ENCODE measurements at regions not wholly inside any gene's neighbourhood (a gene's known extent, or its start where the extent isn't known, plus 50 kb on each side); places are given as distances from the start of the nearest gene placed in this dataset.

GRCh38 chr3:24831221-24831620, 336.6 kb upstream of the THRB start:
- peaks cover 11% of the 10 kb centered on the region; the same call in 1 of the 2 replicates for H3K27me3 ChIP-seq
- no peaks in the 10 kb centered on the region for H3K36me3 ChIP-seq
- no peak for DNase-seq

GRCh38 chr3:24832891-24833290, 338.2 kb upstream of the THRB start:
- no peak for DNase-seq
- H3K36me3 ChIP-seq = no peaks in the 10 kb centered on the region
- H3K27me3 ChIP-seq = peaks cover 11% of the 10 kb centered on the region; the same call in 1 of the 2 replicates
- no peaks in the 10 kb centered on the region for H3K4me1 ChIP-seq
- H3K4me3 ChIP-seq = no peak overlapping the region
- H3K9me3 ChIP-seq (replicated peaks) = no peaks in the 10 kb centered on the region
- no peak overlapping the region for H3K27ac ChIP-seq

More at GRCh38 chr3:24831221-24831620, 336.6 kb upstream of the THRB start:
- Histone ChIP-seq H3K9me3 (replicated peaks) (no peaks in the 10 kb centered on the region), H3K27ac (no peak overlapping the region), H3K4me1 (no peaks in the 10 kb centered on the region), H3K4me3 (no peak overlapping the region)

- Histone ChIP-seq H3K27ac (no peak overlapping the region), H3K9me3 (replicated peaks) (no peaks in the 10 kb centered on the region), H3K4me1 (no peaks in the 10 kb centered on the region), H3K4me3 (no peak overlapping the region), H3K36me3 (no peaks in the 10 kb centered on the region), H3K27me3 (peaks cover 4% of the 10 kb centered on the region; the same call in 1 of the 2 replicates)
- DNase-seq = no peak
Observed at GRCh38 chr3:24834442-24834841, 339.8 kb upstream of the THRB start.

- Histone ChIP-seq H3K4me3 (no peak overlapping the region), H3K4me1 (no peaks in the 10 kb centered on the region), H3K9me3 (replicated peaks) (no peaks in the 10 kb centered on the region), H3K36me3 (no peaks in the 10 kb centered on the region), H3K27me3 (no peaks in the 10 kb centered on the region; the same call in 1 of the 2 replicates), H3K27ac (no peak overlapping the region)
- no peak for DNase-seq
Observed at GRCh38 chr3:24835510-24835909, 340.9 kb upstream of the THRB start.

- peaks cover 3% of the 10 kb centered on the region; the same call in 1 of the 2 replicates for H3K27me3 ChIP-seq
- H3K9me3 ChIP-seq (replicated peaks) = no peaks in the 10 kb centered on the region
- DNase-seq = no peak
- H3K36me3 ChIP-seq = no peaks in the 10 kb centered on the region
- no peak overlapping the region for H3K27ac ChIP-seq
- H3K4me3 ChIP-seq = no peak overlapping the region
- H3K4me1 ChIP-seq = no peaks in the 10 kb centered on the region
Observed at GRCh38 chr3:24837601-24838000, 343.0 kb upstream of the THRB start.

GRCh38 chr3:24838533-24838932, 343.9 kb upstream of the THRB start:
- H3K9me3 ChIP-seq (replicated peaks) = no peaks in the 10 kb centered on the region
- no peak overlapping the region for H3K27ac ChIP-seq
- no peak for DNase-seq

GRCh38 chr3:24843955-24844354, 349.3 kb upstream of the THRB start:
- Histone ChIP-seq H3K4me1 (no peaks in the 10 kb centered on the region), H3K36me3 (no peaks in the 10 kb centered on the region), H3K4me3 (no peak overlapping the region), H3K9me3 (replicated peaks) (no peaks in the 10 kb centered on the region), H3K27me3 (0 out of 2 replicates have a peak, but pooled peaks cover 3% of the 10 kb centered on the region), H3K27ac (no peak overlapping the region)
- no peak for DNase-seq

More at GRCh38 chr3:24838533-24838932, 343.9 kb upstream of the THRB start:
- no peaks in the 10 kb centered on the region for H3K36me3 ChIP-seq
- H3K4me1 ChIP-seq = no peaks in the 10 kb centered on the region
- no peak overlapping the region for H3K4me3 ChIP-seq
- peaks cover 3% of the 10 kb centered on the region; the same call in 1 of the 2 replicates for H3K27me3 ChIP-seq

GRCh38 chr3:24845524-24846155, 351.0 kb upstream of the THRB start:
- Histone ChIP-seq H3K4me1 (no peaks in the 10 kb centered on the region), H3K4me3 (no peak overlapping the region), H3K27me3 (0 out of 2 replicates have a peak, but pooled peaks cover 3% of the 10 kb centered on the region), H3K27ac (no peak overlapping the region), H3K9me3 (replicated peaks) (no peaks in the 10 kb centered on the region), H3K36me3 (no peaks in the 10 kb centered on the region)
- DNase-seq = no peak

- H3K27ac ChIP-seq = no peak overlapping the region
- no peaks in the 10 kb centered on the region for H3K36me3 ChIP-seq
- H3K9me3 ChIP-seq (replicated peaks) = no peaks in the 10 kb centered on the region
- 0 out of 2 replicates have a peak, but pooled peaks cover 3% of the 10 kb centered on the region for H3K27me3 ChIP-seq
- no peak overlapping the region for H3K4me3 ChIP-seq
- H3K4me1 ChIP-seq = no peaks in the 10 kb centered on the region
- no peak for DNase-seq
Observed at GRCh38 chr3:24846286-24846860, 351.7 kb upstream of the THRB start.

- Histone ChIP-seq H3K27me3 (no peaks in the 10 kb centered on the region), H3K4me1 (0 out of 2 replicates have a peak, but pooled peaks cover 3% of the 10 kb centered on the region), H3K27ac (no peak overlapping the region), H3K36me3 (no peaks in the 10 kb centered on the region), H3K4me3 (no peak overlapping the region), H3K9me3 (replicated peaks) (no peaks in the 10 kb centered on the region)
- DNase-seq = no peak
Observed at GRCh38 chr3:24850245-24850644, 355.6 kb upstream of the THRB start.

- Histone ChIP-seq H3K27ac (no peak overlapping the region), H3K36me3 (no peaks in the 10 kb centered on the region), H3K9me3 (replicated peaks) (no peaks in the 10 kb centered on the region), H3K4me3 (no peak overlapping the region), H3K27me3 (no peaks in the 10 kb centered on the region), H3K4me1 (0 out of 2 replicates have a peak, but pooled peaks cover 3% of the 10 kb centered on the region)
- DNase-seq = peak; percentile 12 to 52
Observed at GRCh38 chr3:24853685-24854490, 359.2 kb upstream of the THRB start.

- H3K36me3 ChIP-seq = no peaks in the 10 kb centered on the region
- H3K27ac ChIP-seq = no peak overlapping the region
- H3K4me3 ChIP-seq = no peak overlapping the region
- H3K9me3 ChIP-seq (replicated peaks) = no peaks in the 10 kb centered on the region
- DNase-seq = no peak
- H3K27me3 ChIP-seq = no peaks in the 10 kb centered on the region
- 0 out of 2 replicates have a peak, but pooled peaks cover 3% of the 10 kb centered on the region for H3K4me1 ChIP-seq
Observed at GRCh38 chr3:24854748-24855147, 360.1 kb upstream of the THRB start.

- DNase-seq = no peak
- no peaks in the 10 kb centered on the region for H3K9me3 ChIP-seq (replicated peaks)
Observed at GRCh38 chr3:24857945-24858344, 363.3 kb upstream of the THRB start.

GRCh38 chr3:24863215-24863614, 368.6 kb upstream of the THRB start:
- H3K27ac ChIP-seq = no peak overlapping the region
- H3K4me3 ChIP-seq = no peak overlapping the region
- no peaks in the 10 kb centered on the region for H3K4me1 ChIP-seq
- DNase-seq = no peak
- no peaks in the 10 kb centered on the region for H3K9me3 ChIP-seq (replicated peaks)
- H3K27me3 ChIP-seq = no peaks in the 10 kb centered on the region
- H3K36me3 ChIP-seq = no peaks in the 10 kb centered on the region

More at GRCh38 chr3:24857945-24858344, 363.3 kb upstream of the THRB start:
- Histone ChIP-seq H3K4me3 (no peak overlapping the region), H3K36me3 (no peaks in the 10 kb centered on the region), H3K4me1 (0 out of 2 replicates have a peak, but pooled peaks cover 3% of the 10 kb centered on the region), H3K27ac (no peak overlapping the region), H3K27me3 (no peaks in the 10 kb centered on the region)

GRCh38 chr3:24867783-24868182, 373.1 kb upstream of the THRB start:
- H3K4me1 ChIP-seq = no peaks in the 10 kb centered on the region
- no peak overlapping the region for H3K27ac ChIP-seq
- DNase-seq = no peak
- H3K4me3 ChIP-seq = no peak overlapping the region
- H3K36me3 ChIP-seq = no peaks in the 10 kb centered on the region
- no peaks in the 10 kb centered on the region for H3K27me3 ChIP-seq
- no peaks in the 10 kb centered on the region for H3K9me3 ChIP-seq (replicated peaks)

All from SJCRH30 (cell line).